ENCODE measurements at regions not wholly inside any gene's neighbourhood (a gene's known extent, or its start where the extent isn't known, plus 50 kb on each side); places are given as distances from the start of the nearest gene placed in this dataset.

GRCh38 chr18:73315381-73315780, 447.6 kb upstream of the NETO1 start:
- Histone ChIP-seq H3K4me1 (no peaks in the 10 kb centered on the region), H3K36me3 (ENCODE audit: insufficient read depth in 1 of 2, low read depth in 1 of 2) (no peaks in the 10 kb centered on the region), H3K4me3 (no peak overlapping the region), H3K27me3 (ENCODE audit: insufficient read depth in 3 of 3, low read length in 2 of 3) (no peaks in the 10 kb centered on the region), H3K9me3 (no peaks in the 10 kb centered on the region), H3K27ac (no peak overlapping the region)
- DNase-seq (no peak), ATAC-seq (no peak)
- intact Hi-C loops (cut with DNase I): no loop called here
- TF ChIP-seq, protein P1, sequence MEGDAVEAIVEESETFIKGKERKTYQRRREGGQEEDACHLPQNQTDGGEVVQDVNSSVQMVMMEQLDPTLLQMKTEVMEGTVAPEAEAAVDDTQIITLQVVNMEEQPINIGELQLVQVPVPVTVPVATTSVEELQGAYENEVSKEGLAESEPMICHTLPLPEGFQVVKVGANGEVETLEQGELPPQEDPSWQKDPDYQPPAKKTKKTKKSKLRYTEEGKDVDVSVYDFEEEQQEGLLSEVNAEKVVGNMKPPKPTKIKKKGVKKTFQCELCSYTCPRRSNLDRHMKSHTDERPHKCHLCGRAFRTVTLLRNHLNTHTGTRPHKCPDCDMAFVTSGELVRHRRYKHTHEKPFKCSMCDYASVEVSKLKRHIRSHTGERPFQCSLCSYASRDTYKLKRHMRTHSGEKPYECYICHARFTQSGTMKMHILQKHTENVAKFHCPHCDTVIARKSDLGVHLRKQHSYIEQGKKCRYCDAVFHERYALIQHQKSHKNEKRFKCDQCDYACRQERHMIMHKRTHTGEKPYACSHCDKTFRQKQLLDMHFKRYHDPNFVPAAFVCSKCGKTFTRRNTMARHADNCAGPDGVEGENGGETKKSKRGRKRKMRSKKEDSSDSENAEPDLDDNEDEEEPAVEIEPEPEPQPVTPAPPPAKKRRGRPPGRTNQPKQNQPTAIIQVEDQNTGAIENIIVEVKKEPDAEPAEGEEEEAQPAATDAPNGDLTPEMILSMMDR (IDR thresholded peaks at IDR 0.05): no peak

GRCh38 chr18:73313476-73313875, 445.7 kb upstream of the NETO1 start:
- H3K4me3 ChIP-seq: no peak overlapping the region
- H3K36me3 ChIP-seq (ENCODE audit: insufficient read depth in 1 of 2, low read depth in 1 of 2): no peaks in the 10 kb centered on the region
- H3K9me3 ChIP-seq: no peaks in the 10 kb centered on the region
- no peaks in the 10 kb centered on the region for H3K4me1 ChIP-seq
- H3K27me3 ChIP-seq (ENCODE audit: insufficient read depth in 3 of 3, low read length in 2 of 3): no peaks in the 10 kb centered on the region
- TF ChIP-seq, protein P1 (IDR thresholded peaks at IDR 0.05): no peak
- no peak for DNase-seq
- H3K27ac ChIP-seq: no peak overlapping the region
- intact Hi-C loops (cut with DNase I): no loop called here
- no peak for ATAC-seq

GRCh38 chr18:73296686-73297085, 428.9 kb upstream of the NETO1 start:
- no peaks in the 10 kb centered on the region for H3K4me1 ChIP-seq
- no peaks in the 10 kb centered on the region for H3K9me3 ChIP-seq
- no peak for DNase-seq
- no peak overlapping the region for H3K4me3 ChIP-seq
- ATAC-seq: no peak
- no peaks in the 10 kb centered on the region for H3K36me3 ChIP-seq (ENCODE audit: insufficient read depth in 1 of 2, low read depth in 1 of 2)
- TF ChIP-seq, protein P1 (IDR thresholded peaks at IDR 0.05): no peak
- H3K27me3 ChIP-seq (ENCODE audit: insufficient read depth in 3 of 3, low read length in 2 of 3): no peaks in the 10 kb centered on the region
- no peak overlapping the region for H3K27ac ChIP-seq
- intact Hi-C loops (cut with DNase I): no loop called here
- 77 to 88% (median 82%) methylated on average over 2 of the region's 2 CpGs for WGBS, 3 donors

DNA sequence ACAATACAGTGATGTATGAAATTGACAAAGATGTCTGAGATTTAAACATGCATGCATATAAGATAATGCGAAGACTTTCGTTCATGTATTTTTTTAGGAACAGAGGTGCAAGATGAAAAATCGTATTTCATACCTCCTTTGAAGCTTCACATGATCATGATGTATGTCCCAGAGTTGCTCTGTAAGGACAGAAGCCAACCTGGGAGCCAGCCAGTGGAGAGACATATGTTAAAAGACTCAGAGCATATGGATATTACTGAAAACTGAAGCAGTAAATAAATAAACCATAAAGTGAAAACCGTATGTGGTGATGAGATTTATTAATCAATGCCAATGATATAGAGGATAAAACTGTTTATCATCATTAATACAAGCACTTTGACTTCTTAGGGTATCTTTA, 424.4 kb upstream of the NETO1 start:
- WGBS, 3 donors: 76 to 82% (median 81%) methylated on average over 4 of the region's 4 CpGs
- ATAC-seq: no peak
- TF ChIP-seq, protein P1 (IDR thresholded peaks at IDR 0.05): no peak

GRCh38 chr18:73288813-73289212, 421.0 kb upstream of the NETO1 start:
- Histone ChIP-seq H3K4me3 (no peak overlapping the region), H3K9me3 (no peaks in the 10 kb centered on the region), H3K4me1 (no peaks in the 10 kb centered on the region), H3K27me3 (ENCODE audit: insufficient read depth in 3 of 3, low read length in 2 of 3) (no peaks in the 10 kb centered on the region), H3K27ac (no peak overlapping the region), H3K36me3 (ENCODE audit: insufficient read depth in 1 of 2, low read depth in 1 of 2) (no peaks in the 10 kb centered on the region)
- TF ChIP-seq, protein P1 (IDR thresholded peaks at IDR 0.05): no peak
- intact Hi-C loops (cut with DNase I): no loop called here
- WGBS, 3 donors: 74 to 82% (median 82%) methylated on average over 3 of the region's 3 CpGs
- DNase-seq (no peak), ATAC-seq (no peak)

More for the DNA sequence above, 424.4 kb upstream of the NETO1 start:
- Histone ChIP-seq H3K36me3 (ENCODE audit: insufficient read depth in 1 of 2, low read depth in 1 of 2) (no peaks in the 10 kb centered on the region), H3K27ac (no peak overlapping the region), H3K4me1 (no peaks in the 10 kb centered on the region), H3K27me3 (ENCODE audit: insufficient read depth in 3 of 3, low read length in 2 of 3) (no peaks in the 10 kb centered on the region), H3K9me3 (no peaks in the 10 kb centered on the region), H3K4me3 (no peak overlapping the region)
- intact Hi-C loops (cut with DNase I): no loop called here
- no peak for DNase-seq
